Left lung (tissue), 4 donors: ENCODE measurements at regions not wholly inside any gene's neighbourhood (a gene's known extent, or its start where the extent isn't known, plus 50 kb on each side); places are given as distances from the start of the nearest gene placed in this dataset.

Experiments
- ATAC-seq: fragments of 200-7000 bp; cut with Tn5 transposase; one replicate; pipeline ENCODE4 v1.9.1; 2020; ENCODE audit warnings: moderate library complexity
- DNase-seq, 4 donors: peaks; one replicate each; pipeline ENCODE4 v3.0.0-alpha.2; 2013 to 2020
- H3K27ac ChIP-seq, 2 donors: fragments of 200-600 bp; sonication (generic) in 1 of 2; one replicate each; pipeline versions ENCODE4 v1.5.0 to v1.8.0; 2020 to 2021
- H3K27me3 ChIP-seq, 2 donors: fragments of 200-600 bp; sonication (generic) in 1 of 2; one replicate each; pipeline versions ENCODE4 v1.5.0 to v1.8.0; 2020 to 2021
- H3K36me3 ChIP-seq, 2 donors: fragments of 200-600 bp; sonication (generic) in 1 of 2; one replicate each; pipeline versions ENCODE4 v1.5.0 to v1.8.0; 2020 to 2021
- H3K4me1 ChIP-seq, 2 donors: fragments of 200-600 bp; one replicate each; pipeline ENCODE4 v1.8.0; 2021
- H3K4me3 ChIP-seq, 2 donors: fragments of 200-600 bp; sonication (generic) in 1 of 2; one replicate each; pipeline versions ENCODE4 v1.5.0 to v1.8.0; 2020 to 2021; ENCODE audit warnings: mild to moderate bottlenecking in 1 of 2
- H3K9me3 ChIP-seq, 2 donors: fragments of 200-600 bp; sonication (generic) in 1 of 2; one replicate each; pipeline versions ENCODE4 v1.5.0 to v1.8.0; 2020 to 2021
- intact Hi-C, 2 donors: fragments of 100-400 bp; cut with DNase I; formaldehyde crosslinking; loops; one replicate each; pipeline versions ENCODE4 v1.11.2 to v1.14.2; 2022
- TF ChIP-seq, protein P1 (sequence below), 2 donors: fragments of 200-600 bp; sonication (generic) in 1 of 2; IDR thresholded peaks; one replicate each; pipeline versions ENCODE4 v1.5.0 to v1.8.0; 2021; ENCODE audit warnings: antibody characterized with exemption in 2 of 2
- donor health status: DM: no; HTN: yes; CAD: no.
- donor health status: DM: no; HTN: no; CAD: no.

DNA sequence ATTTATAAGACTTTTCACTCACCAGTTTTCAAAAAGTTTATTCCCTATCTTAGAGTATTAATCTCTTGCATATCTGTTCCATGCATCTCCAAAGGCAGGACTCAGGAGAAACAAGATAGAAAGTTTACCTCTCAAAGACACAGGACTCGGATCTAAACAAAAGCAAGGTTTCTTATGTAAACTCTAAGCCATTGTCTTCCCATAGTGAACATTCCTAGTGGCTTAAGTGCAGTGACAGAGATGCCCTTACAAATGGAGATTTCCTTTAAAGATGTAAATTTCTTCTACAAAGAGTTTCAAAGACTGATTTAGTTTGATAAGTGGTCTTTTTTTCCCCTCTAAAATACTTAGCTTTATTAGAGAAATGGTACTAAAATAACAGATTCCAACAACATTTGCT, 209.8 kb downstream of the ACTR3B start:
- H3K27me3 ChIP-seq, result no peaks in the 10 kb centered on the region
- peaks cover 2 to 26% of the 10 kb centered on the region in 2 donors for H3K9me3 ChIP-seq
- no peak for DNase-seq
- no peak overlapping the region for H3K4me3 ChIP-seq
- no peaks in the 10 kb centered on the region for H3K4me1 ChIP-seq
- no peaks in the 10 kb centered on the region for H3K36me3 ChIP-seq
- intact Hi-C loops, result no loop called here
- TF ChIP-seq, protein P1, sequence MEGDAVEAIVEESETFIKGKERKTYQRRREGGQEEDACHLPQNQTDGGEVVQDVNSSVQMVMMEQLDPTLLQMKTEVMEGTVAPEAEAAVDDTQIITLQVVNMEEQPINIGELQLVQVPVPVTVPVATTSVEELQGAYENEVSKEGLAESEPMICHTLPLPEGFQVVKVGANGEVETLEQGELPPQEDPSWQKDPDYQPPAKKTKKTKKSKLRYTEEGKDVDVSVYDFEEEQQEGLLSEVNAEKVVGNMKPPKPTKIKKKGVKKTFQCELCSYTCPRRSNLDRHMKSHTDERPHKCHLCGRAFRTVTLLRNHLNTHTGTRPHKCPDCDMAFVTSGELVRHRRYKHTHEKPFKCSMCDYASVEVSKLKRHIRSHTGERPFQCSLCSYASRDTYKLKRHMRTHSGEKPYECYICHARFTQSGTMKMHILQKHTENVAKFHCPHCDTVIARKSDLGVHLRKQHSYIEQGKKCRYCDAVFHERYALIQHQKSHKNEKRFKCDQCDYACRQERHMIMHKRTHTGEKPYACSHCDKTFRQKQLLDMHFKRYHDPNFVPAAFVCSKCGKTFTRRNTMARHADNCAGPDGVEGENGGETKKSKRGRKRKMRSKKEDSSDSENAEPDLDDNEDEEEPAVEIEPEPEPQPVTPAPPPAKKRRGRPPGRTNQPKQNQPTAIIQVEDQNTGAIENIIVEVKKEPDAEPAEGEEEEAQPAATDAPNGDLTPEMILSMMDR (IDR thresholded peaks at IDR 0.05), result no peak
- ATAC-seq, result no peak
- H3K27ac ChIP-seq, result no peak overlapping the region

DNA sequence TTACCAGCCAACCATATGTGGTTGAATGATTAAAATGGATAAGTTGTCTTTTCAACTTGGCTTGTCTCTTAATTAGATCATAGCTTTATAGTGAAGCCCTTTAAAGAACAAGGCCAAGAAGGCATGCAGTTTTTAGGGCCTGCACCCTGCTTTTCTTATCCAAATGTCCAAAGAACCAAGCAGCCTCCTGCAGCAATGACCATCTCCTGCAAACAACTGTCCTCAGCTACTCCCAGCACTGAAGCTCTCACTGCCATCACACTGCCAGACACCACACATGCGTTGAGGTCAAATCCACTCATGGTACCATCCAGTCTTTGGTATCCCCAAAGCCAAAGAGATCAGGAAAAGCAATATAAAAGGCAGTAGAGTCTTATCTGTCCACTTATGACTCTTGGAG, 210.3 kb downstream of the ACTR3B start:
- no peaks in the 10 kb centered on the region for H3K36me3 ChIP-seq

DNA sequence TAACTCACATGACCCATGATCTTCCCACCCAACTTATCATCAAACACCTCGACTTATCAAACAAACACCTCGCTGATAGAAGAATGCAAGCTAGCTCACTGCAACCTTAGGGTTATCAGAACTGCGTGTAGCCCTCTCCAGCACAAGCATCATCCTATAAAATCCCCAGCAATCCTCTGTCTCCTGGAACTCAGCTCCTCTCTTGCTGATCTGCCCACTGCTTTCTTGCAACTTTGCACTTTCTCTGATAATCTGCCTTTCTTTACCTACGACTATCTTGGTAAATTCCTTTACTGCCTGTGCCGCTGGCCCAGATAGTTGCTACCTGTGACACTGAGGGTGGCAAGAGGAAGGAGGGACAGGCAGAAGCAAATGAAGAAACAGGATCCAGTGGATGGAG, 210.9 kb downstream of the ACTR3B start:
- no peaks in the 10 kb centered on the region for H3K4me1 ChIP-seq
- intact Hi-C loops, result no loop called here
- H3K36me3 ChIP-seq, result no peaks in the 10 kb centered on the region
- ATAC-seq (no peak), DNase-seq (no peak)
- H3K9me3 ChIP-seq, result peaks cover 2 to 26% of the 10 kb centered on the region in 2 donors
- no peaks in the 10 kb centered on the region for H3K27me3 ChIP-seq
- H3K27ac ChIP-seq, result no peak overlapping the region
- no peak overlapping the region for H3K4me3 ChIP-seq
- TF ChIP-seq, protein P1 (IDR thresholded peaks at IDR 0.05), result no peak

More for the DNA sequence above, 210.3 kb downstream of the ACTR3B start:
- ATAC-seq, result no peak
- TF ChIP-seq, protein P1 (IDR thresholded peaks at IDR 0.05), result no peak
- intact Hi-C loops, result no loop called here
- no peaks in the 10 kb centered on the region for H3K27me3 ChIP-seq
- H3K9me3 ChIP-seq, result peaks cover 2 to 26% of the 10 kb centered on the region in 2 donors
- H3K4me1 ChIP-seq, result no peaks in the 10 kb centered on the region
- no peak for DNase-seq
- H3K4me3 ChIP-seq, result no peak overlapping the region
- no peak overlapping the region for H3K27ac ChIP-seq

DNA sequence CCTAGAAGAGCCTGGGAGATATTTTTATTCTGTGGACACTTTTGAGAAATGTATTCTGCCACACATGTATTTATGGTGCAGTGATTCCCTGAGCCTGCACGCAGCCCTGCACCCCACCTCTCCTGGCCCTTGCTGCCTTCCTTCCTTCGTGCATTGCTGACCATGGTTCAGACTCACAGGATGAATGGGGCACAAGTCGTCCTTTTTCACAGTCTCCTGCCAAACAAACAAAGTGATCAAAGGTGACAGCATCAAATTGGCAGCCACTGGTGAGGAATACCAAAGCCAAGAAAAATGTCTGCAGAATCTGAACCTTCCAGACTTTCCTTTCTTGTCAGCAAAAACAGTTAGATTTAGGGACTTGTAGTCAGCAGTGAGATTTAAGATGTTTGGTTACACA, 215.0 kb downstream of the ACTR3B start:
- intact Hi-C loops, result no loop called here

DNA sequence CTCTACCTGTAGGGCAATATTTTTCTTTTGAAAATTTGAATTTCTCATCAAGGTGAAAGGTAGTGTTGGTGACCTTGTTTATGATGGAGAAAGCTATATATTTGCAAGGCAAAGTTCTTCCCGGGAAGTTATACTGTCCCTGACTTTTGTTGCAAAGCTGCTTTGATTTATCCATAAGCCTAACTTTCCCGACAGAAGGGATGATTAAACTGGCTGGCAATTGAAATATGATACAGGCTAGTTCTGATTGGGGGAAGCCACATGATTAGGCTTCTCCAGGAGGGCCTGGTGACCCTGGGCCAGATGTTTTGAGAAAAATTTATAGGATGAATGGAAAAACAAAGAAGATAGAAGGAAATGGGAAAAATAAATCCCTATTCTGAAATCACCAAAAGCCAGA, 215.5 kb downstream of the ACTR3B start:
- Histone ChIP-seq H3K27me3 (no peaks in the 10 kb centered on the region), H3K4me3 (no peak overlapping the region), H3K27ac (no peak overlapping the region), H3K9me3 (peaks cover 0 to 14% of the 10 kb centered on the region in 2 donors), H3K4me1 (no peaks in the 10 kb centered on the region), H3K36me3 (no peaks in the 10 kb centered on the region)
- intact Hi-C loops, result no loop called here
- DNase-seq, result no peak
- TF ChIP-seq, protein P1 (IDR thresholded peaks at IDR 0.05), result no peak
- no peak for ATAC-seq

More for the DNA sequence above, 215.0 kb downstream of the ACTR3B start:
- H3K9me3 ChIP-seq, result peaks cover 0 to 18% of the 10 kb centered on the region in 2 donors
- H3K27ac ChIP-seq, result no peak overlapping the region
- H3K27me3 ChIP-seq, result no peaks in the 10 kb centered on the region
- TF ChIP-seq, protein P1 (IDR thresholded peaks at IDR 0.05), result no peak
- H3K4me3 ChIP-seq, result no peak overlapping the region
- no peaks in the 10 kb centered on the region for H3K4me1 ChIP-seq
- no peak for ATAC-seq
- no peaks in the 10 kb centered on the region for H3K36me3 ChIP-seq
- DNase-seq, result no peak
